SK-N-SH (cell line): ENCODE measurements at regions not wholly inside any gene's neighbourhood (a gene's known extent, or its start where the extent isn't known, plus 50 kb on each side); places are given as distances from the start of the nearest gene placed in this dataset.
"Not testable (repeated sequence)": the region's sequence is repeated elsewhere in the genome, so short reads cannot be mapped to it uniquely, and the experiment has no call there.

Experiments used
- CTCF ChIA-PET: fragments of 300-600, 350-600 bp; formaldehyde crosslinking; extraction: SDS; loops from one replicate; lab custom pipeline; 2021; lab: Yijun Ruan, JAX
- POLR2A ChIA-PET: fragments of 350-600 bp; sonication (Branson Sonifier 250); formaldehyde crosslinking; extraction: SDS; loops from one replicate; lab custom pipeline; 2020; ENCODE audit warnings: antibody characterized with exemption, inconsistent platforms; lab: Yijun Ruan, JAX
- DNase-seq: peaks from one replicate; pipeline ENCODE4 v3.0.0; 2012
- H2AFZ ChIP-seq: fragments of 200-600 bp; sonication (generic); 2 replicates; pipeline ENCODE4 v1.8.1; 2016; ENCODE audit warnings: antibody characterized with exemption, mild to moderate bottlenecking, low read depth
- H3F3A ChIP-seq: fragments of 200-600 bp; sonication (generic); replicated peaks from 2 replicates; pipeline ENCODE3; 2016; ENCODE audit warnings: antibody characterized with exemption, mild to moderate bottlenecking; ENCODE audit not compliant: insufficient read depth
- H3K27ac ChIP-seq, 2 experiments: fragments of 200-500 bp in 1 of 2; fragments of 200-600 bp in 1 of 2; sonication (Bioruptor generic) in 1 of 2; sonication (generic), shearing (Covaris generic) in 1 of 2; 2 replicates each; pipeline versions ENCODE4 v1.5.1 to v1.6.1; 2014 to 2016; ENCODE audit warnings: low read depth in 2 of 2, inconsistent platforms in 1 of 2, low read length in 1 of 2, mild to moderate bottlenecking in 1 of 2, mixed read lengths in 1 of 2
- H3K27me3 ChIP-seq: fragments of 200-600 bp; sonication (generic), shearing (Covaris generic); 2 replicates; pipeline ENCODE4 v1.6.1; 2016; ENCODE audit warnings: mixed run types; ENCODE audit not compliant: insufficient read depth
- H3K36me3 ChIP-seq, 2 experiments: fragments of 200-500 bp in 1 of 2; fragments of 200-600 bp in 1 of 2; sonication (Bioruptor generic) in 1 of 2; sonication (generic) in 1 of 2; replicated peaks in 1 of 2; 2 replicates each; pipeline versions ENCODE3 to v1.5.1; 2014 to 2016; ENCODE audit warnings: low read length in 1 of 2, mild to moderate bottlenecking in 1 of 2; ENCODE audit not compliant: insufficient read depth in 2 of 2, control insufficient read depth in 1 of 2
- H3K4me1 ChIP-seq, 2 experiments: fragments of 200-500 bp in 1 of 2; fragments of 200-600 bp in 1 of 2; sonication (Bioruptor generic) in 1 of 2; sonication (generic), shearing (Covaris generic) in 1 of 2; 2 replicates each; pipeline versions ENCODE4 v1.5.1 to v1.6.1; 2014 to 2016; ENCODE audit warnings: low read depth in 1 of 2, low read length in 1 of 2, mixed run types in 1 of 2; ENCODE audit not compliant: insufficient read depth in 2 of 2, control insufficient read depth in 1 of 2
- H3K4me2 ChIP-seq: fragments of 200-600 bp; sonication (generic), shearing (Covaris generic); 2 replicates; pipeline ENCODE4 v1.6.1; 2017; ENCODE audit warnings: mixed run types
- H3K4me3 ChIP-seq, 2 experiments: fragments of 200-500 bp in 1 of 2; fragments of 200-600 bp in 1 of 2; sonication (Bioruptor generic) in 1 of 2; sonication (generic), shearing (Covaris generic) in 1 of 2; 2 replicates each; pipeline versions ENCODE4 v1.5.1 to v1.8.1; 2014 to 2016; ENCODE audit warnings: low read depth in 2 of 2, inconsistent platforms in 1 of 2, low read length in 1 of 2, mild to moderate bottlenecking in 1 of 2, mixed read lengths in 1 of 2, moderate library complexity in 1 of 2
- H3K79me2 ChIP-seq: fragments of 200-600 bp; sonication (generic); 2 replicates; pipeline ENCODE4 v1.8.1; 2017; ENCODE audit warnings: mild to moderate bottlenecking; ENCODE audit not compliant: insufficient read depth
- H3K9ac ChIP-seq: fragments of 200-600 bp; sonication (generic); 2 replicates; pipeline ENCODE4 v1.6.1; 2017; ENCODE audit warnings: mixed run types
- H3K9me2 ChIP-seq: fragments of 200-600 bp; sonication (generic); 2 replicates; pipeline ENCODE4 v1.6.1; 2017; ENCODE audit warnings: mixed run types
- H3K9me3 ChIP-seq: fragments of 200-600 bp; sonication (generic); 2 replicates; pipeline ENCODE4 v1.6.1; 2017; ENCODE audit warnings: mixed run types, mild to moderate bottlenecking, moderate library complexity
- H4K20me1 ChIP-seq: fragments of 200-600 bp; sonication (generic); 2 replicates; pipeline ENCODE4 v1.6.1; 2017; ENCODE audit warnings: mild to moderate bottlenecking, mixed run types; ENCODE audit not compliant: insufficient read depth
- FOXJ3 ChIP-seq: sonication (generic); formaldehyde crosslinking; IDR thresholded peaks from 2 replicates; pipeline ENCODE4 v1.5.1; 2020; ENCODE audit warnings: mild to moderate bottlenecking, missing genetic modification reagents
- GABPA ChIP-seq: IDR thresholded peaks from 2 replicates; pipeline ENCODE4 v1.4.0; 2012; ENCODE audit warnings: low read depth, mild to moderate bottlenecking
- MXI1 ChIP-seq: IDR thresholded peaks from 2 replicates; pipeline ENCODE4 v1.6.1; 2012; ENCODE audit warnings: mild to moderate bottlenecking, low read depth, low read length, improper control_type of control experiment
- RCOR1 ChIP-seq: fragments of 150-350 bp; IDR thresholded peaks from 2 replicates; pipeline ENCODE4 v1.6.1; 2017; ENCODE audit warnings: antibody characterized with exemption, low read length
- RXRA ChIP-seq: IDR thresholded peaks from 2 replicates; pipeline ENCODE4 v1.4.0; 2012; ENCODE audit warnings: low read depth, mild to moderate bottlenecking, borderline replicate concordance
- SIN3A ChIP-seq: IDR thresholded peaks from 2 replicates; pipeline ENCODE4 v1.6.1; 2012; ENCODE audit warnings: low read depth, mild to moderate bottlenecking, low read length, moderate library complexity, borderline replicate concordance
- TAF1 ChIP-seq: IDR thresholded peaks from 2 replicates; pipeline ENCODE4 v1.6.1; 2012; ENCODE audit warnings: low read depth, mild to moderate bottlenecking, low read length, moderate library complexity, borderline replicate concordance
- TEAD4 ChIP-seq: IDR thresholded peaks from 2 replicates; pipeline ENCODE4 v1.4.0; 2012; ENCODE audit warnings: mild to moderate bottlenecking, borderline replicate concordance; ENCODE audit not compliant: insufficient read depth
- WGBS: methylation state at CpG from one replicate; pipeline ENCODE4 v1.1.6; 2017; ENCODE audit warnings: low lambda C conversion rate; 5-methylcytosine and 5-hydroxymethylcytosine counted together
- TF ChIP-seq, protein P1 (sequence below): fragments of 150-350 bp; IDR thresholded peaks from 2 replicates; pipeline ENCODE4 v1.6.1; 2017; ENCODE audit warnings: antibody characterized with exemption, low read length, low read depth, borderline replicate concordance
- TF ChIP-seq, protein P2 (sequence below): fragments of 150-350 bp; IDR thresholded peaks from 2 replicates; pipeline ENCODE4 v1.6.1; 2016; ENCODE audit warnings: mild to moderate bottlenecking, low read depth, low read length

GRCh38 chr17:56000411-56000810 lies 152.9 kb upstream of the ANKFN1 start:
- TF ChIP-seq RXRA (no peak), GABPA (no peak), TAF1 (no peak), RCOR1 (no peak), FOXJ3 (CRISPR knock-in tag) (no peak), MXI1 (no peak)
- TF ChIP-seq, protein P1, sequence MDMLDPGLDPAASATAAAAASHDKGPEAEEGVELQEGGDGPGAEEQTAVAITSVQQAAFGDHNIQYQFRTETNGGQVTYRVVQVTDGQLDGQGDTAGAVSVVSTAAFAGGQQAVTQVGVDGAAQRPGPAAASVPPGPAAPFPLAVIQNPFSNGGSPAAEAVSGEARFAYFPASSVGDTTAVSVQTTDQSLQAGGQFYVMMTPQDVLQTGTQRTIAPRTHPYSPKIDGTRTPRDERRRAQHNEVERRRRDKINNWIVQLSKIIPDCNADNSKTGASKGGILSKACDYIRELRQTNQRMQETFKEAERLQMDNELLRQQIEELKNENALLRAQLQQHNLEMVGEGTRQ: no peak
- TF ChIP-seq, protein P2, sequence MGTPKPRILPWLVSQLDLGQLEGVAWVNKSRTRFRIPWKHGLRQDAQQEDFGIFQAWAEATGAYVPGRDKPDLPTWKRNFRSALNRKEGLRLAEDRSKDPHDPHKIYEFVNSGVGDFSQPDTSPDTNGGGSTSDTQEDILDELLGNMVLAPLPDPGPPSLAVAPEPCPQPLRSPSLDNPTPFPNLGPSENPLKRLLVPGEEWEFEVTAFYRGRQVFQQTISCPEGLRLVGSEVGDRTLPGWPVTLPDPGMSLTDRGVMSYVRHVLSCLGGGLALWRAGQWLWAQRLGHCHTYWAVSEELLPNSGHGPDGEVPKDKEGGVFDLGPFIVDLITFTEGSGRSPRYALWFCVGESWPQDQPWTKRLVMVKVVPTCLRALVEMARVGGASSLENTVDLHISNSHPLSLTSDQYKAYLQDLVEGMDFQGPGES: no peak
- TF ChIP-seq, all 33 proteins: peak for 0
- H3K4me3 ChIP-seq: no peak overlapping the region
- H3F3A ChIP-seq: no peaks in the 10 kb centered on the region
- H2AFZ ChIP-seq: no peak overlapping the region
- no peaks in the 10 kb centered on the region for H3K36me3 ChIP-seq
- ChIA-PET POLR2A (no interaction called here), CTCF (no interaction called here)
- WGBS: 3% methylated on average over 3 of the region's 3 CpGs
- H3K9me3 ChIP-seq: no peaks in the 10 kb centered on the region
- H3K9me2 ChIP-seq: no peaks in the 10 kb centered on the region
- no peaks in the 10 kb centered on the region for H3K79me2 ChIP-seq
- H3K27me3 ChIP-seq: no peaks in the 10 kb centered on the region
- no peak overlapping the region for H3K9ac ChIP-seq
- no peak for DNase-seq
- no peak overlapping the region for H3K27ac ChIP-seq
- H3K4me1 ChIP-seq: no peaks in the 10 kb centered on the region
- H4K20me1 ChIP-seq: no peaks in the 10 kb centered on the region
- H3K4me2 ChIP-seq: no peak overlapping the region

DNA sequence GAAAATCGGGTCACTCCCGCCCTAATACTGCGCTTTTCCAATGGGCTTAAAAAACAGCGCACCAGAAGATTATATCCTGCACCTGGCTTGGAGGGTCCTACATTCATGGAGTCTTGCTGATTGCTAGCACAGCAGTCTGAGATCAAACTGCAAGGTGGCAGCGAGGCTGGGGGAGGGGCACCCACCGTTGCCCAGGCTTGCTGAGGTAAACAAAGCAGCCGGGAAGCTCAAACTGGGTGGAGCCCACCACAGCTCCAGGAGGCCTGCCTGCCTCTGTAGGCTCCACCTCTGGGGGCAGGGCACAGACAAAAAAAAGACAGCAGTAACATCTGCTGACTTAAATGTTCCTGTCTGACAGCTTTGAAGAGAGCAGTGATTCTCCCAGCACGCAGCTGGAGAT lies 150.6 kb upstream of the ANKFN1 start:
- POLR2A ChIA-PET: interaction anchor here (0.6 kb wide), 1 partner anchor 21 kb away, joined by 3 read pairs; no protein-coding TSS in a partner anchor
- H3F3A ChIP-seq, H3K79me2 ChIP-seq, H3K9ac ChIP-seq, H3K4me3 ChIP-seq, H3K36me3 ChIP-seq, H3K4me1 ChIP-seq, H3K27me3 ChIP-seq, H4K20me1 ChIP-seq, H3K9me3 ChIP-seq, H3K4me2 ChIP-seq, H3K9me2 ChIP-seq, H2AFZ ChIP-seq, DNase-seq, H3K27ac ChIP-seq: not testable (repeated sequence)
- CTCF ChIA-PET: interaction anchor here (0.6 kb wide), 1 partner anchor 148 kb away, joined by 3 read pairs; no protein-coding TSS in a partner anchor
- WGBS: 34% methylated on average over 8 of the region's 8 CpGs

DNA sequence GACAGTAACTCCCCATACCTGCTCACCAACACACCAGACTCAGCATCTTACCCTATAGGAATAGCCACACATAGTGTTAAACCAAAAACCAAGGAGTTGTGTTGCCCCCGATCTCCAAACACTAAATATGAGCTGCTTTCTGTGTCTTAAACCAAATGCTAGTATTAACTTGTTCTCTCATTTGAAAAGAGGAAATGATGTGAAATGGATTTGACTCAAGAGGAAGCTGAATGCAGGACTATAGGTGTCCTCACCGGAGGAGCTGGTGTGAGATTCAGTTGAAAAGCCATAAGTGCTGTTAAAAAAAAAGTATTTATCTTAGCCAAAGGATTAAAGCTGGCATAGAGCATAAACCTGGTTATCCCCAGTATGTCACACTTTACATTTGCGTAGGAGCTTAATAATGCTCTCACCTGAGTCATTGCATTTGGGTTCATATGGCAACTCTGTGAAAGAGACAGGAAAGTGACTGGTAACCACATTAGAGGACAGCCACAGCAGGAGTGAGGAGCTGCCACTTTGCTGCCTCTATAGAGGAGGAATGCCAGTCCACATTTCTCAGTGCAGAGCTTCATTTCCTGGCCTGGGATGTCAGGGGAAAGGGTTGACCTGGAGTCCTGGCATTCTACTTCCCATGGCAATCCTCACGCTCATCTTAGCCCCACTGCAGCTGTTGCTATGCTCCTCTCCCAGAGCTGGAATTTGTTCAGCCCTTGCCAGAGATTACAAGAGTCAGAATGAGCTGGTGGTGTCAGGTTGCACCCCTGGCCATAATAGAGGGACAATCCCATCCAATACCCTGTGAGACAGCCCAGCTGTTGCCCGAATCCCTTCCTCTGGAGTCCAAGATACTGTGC lies 143.3 kb upstream of the ANKFN1 start:
- Histone ChIP-seq H3K9me2 (0 out of 2 replicates have a peak, but pooled peaks cover 4% of the 10 kb centered on the region), H3K27me3 (no peaks in the 10 kb centered on the region), H3F3A (no peaks in the 10 kb centered on the region), H3K79me2 (no peaks in the 10 kb centered on the region), H3K4me3 (no peak overlapping the region), H4K20me1 (no peaks in the 10 kb centered on the region), H3K4me2 (no peak overlapping the region), H3K36me3 (no peaks in the 10 kb centered on the region), H2AFZ (no peak overlapping the region), H3K27ac (no peak overlapping the region), H3K4me1 (no peaks in the 10 kb centered on the region), H3K9me3 (no peaks in the 10 kb centered on the region), H3K9ac (no peak overlapping the region)
- WGBS: under 1% methylated on average over 5 of the region's 5 CpGs
- DNase-seq: no peak
- TF ChIP-seq TAF1 (no peak), TEAD4 (no peak), SIN3A (no peak), RXRA (no peak)
- TF ChIP-seq, protein P2: no peak
- CTCF ChIA-PET: interaction anchor here (1.0 to 1.6 kb wide), 4 partner anchors 11 to 706 kb away, joined by 3 to 5 read pairs (median 4); no protein-coding TSS in a partner anchor
- POLR2A ChIA-PET: interaction anchor here (0.6 kb wide), 1 partner anchor 1404 kb away, joined by 3 read pairs; no protein-coding TSS in a partner anchor
